ENCODE measurements at regions not wholly inside any gene's neighbourhood (a gene's known extent, or its start where the extent isn't known, plus 50 kb on each side); places are given as distances from the start of the nearest gene placed in this dataset.

DNA sequence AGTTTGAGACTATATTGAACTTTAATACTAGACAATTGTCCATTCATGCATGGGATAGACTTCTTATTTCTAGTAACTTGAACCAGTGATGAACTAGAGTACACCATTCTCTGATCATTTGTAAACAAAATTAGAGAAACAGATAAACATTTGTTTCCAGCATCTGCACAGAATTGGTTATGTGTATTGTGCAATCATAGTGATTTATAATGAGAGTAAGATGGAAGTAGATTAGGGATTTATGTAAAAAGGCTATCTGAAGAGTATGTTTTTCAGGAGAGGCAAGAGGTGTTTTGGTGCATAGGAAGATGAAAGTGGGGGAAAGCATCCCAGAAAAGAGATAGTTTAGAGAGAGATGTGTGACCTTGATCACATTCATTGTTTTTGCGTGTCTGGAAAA is 695.0 kb downstream of the SQOR start:
- no peak for DNase-seq

- no peak for DNase-seq
These were observed 696.7 kb downstream of the SQOR start for GRCh38 chr15:46331546-46331945.

- DNase-seq, result no peak
These were observed 708.5 kb downstream of the SQOR start for GRCh38 chr15:46343196-46343935.

GRCh38 chr15:46344115-46344724 is 709.4 kb downstream of the SQOR start:
- DNase-seq, result no peak

- no peak for DNase-seq
These were observed 710.1 kb downstream of the SQOR start for GRCh38 chr15:46344915-46345314.

GRCh38 chr15:46354443-46354842 is 719.6 kb downstream of the SQOR start:
- DNase-seq, result no peak

GRCh38 chr15:46365572-46365971 is 730.7 kb downstream of the SQOR start:
- DNase-seq, result no peak

DNA sequence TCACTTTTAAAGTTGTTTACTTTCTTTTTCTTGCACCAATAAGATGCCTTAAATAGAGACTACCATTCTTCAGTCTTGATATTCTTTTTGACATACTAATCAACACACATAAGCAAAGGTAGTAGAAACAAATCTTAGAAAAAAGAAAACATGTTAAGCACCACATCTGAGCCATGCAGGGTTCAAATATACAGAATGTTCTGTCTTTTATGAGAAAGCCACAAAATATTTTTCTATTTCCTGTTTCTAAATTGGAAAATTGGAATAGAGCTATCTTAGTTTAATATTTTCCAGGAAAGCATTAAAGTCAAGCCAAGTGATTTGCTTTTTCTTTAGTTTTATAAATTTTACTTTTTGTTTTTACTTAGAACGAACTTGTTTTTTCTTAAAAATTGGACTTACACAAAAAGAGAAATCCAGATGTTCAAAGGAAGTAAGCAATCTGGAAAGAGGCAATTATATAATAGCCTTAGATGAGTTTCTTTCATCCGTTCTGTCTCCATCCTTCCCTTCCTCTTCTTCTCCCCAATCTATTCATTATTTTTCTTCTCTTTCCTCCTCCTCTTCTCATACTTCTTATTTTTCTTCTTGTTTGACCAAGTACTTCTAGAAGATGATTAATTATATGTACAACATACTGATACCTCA is 731.7 kb downstream of the SQOR start:
- no peak for DNase-seq

DNA sequence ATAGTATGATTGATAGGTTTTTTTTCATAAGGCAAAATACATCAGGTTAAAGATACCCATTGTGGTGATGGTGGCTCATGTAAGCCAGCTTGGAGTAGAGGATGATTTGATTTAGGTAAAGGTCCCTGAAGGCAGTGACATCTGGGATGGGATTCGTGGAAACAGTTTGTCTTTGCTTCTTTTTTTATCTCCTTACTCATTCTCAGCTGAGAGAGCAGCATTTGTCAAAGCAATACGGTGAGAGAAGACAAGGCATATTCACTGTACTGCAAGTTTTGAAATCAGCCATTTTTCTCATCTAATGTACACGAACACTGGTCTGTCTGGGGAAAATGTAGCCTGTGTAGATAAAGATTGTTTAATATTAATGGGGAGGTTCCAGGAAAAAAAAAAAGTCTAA is 749.1 kb downstream of the SQOR start:
- DNase-seq, result no peak

DNA sequence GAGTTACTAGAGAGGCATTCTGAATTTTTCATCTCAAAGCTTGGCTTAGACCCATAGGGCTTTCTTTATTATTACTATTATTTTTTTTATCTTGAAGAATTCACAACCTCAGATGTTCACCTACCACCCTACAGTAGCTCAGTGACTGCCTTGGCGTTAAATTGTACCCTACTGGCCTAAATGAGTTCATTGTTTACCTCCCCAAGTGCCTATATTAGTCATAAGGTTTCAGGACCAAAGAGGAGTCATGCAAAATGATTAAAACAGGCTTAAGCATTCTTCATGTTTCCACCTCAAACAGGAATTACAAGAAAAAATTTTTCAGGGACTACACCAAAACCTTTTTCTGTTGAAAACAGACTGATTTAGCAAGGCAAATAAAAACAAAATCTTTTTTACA is 751.5 kb downstream of the SQOR start:
- no peak for DNase-seq

DNA sequence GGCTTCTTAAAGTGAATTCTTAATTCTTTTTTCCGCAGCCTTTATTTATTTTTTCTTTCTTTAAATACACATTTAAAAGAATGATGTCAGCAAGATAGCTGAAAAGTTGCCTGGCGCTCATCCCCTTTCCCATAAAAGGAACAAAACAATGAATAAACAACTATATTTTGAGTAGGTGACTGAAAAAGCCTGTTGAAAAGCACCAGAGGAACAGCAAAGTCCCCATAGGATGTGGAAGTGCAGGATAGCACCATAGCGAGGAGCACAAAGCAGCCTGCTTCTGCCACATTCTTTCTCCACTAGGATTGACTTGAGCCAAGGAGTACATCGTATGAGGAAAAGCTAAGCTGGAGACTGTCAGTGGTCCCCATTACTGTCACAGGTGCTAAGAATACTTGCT is 754.9 kb downstream of the SQOR start:
- no peak for DNase-seq

DNA sequence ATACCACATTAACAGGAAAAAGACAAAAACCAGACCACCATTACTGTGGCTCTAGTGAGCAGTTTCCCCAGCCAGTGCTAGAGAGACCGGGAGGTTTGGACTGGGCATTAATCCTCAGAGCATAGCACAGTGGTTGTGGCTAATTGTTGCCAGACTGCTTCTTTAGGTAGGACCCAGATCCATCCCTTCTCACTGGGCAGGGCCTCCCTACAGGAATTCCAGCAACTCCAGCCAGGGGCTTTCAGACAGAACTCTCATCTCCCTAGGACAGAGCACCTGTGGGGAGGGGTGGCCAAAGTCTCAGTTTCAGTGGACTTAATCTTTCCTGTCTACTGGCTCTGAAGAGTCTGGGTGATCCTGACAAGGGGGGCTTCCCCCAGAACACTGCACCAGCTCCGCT is 759.6 kb downstream of the SQOR start:
- no peak for DNase-seq

GRCh38 chr15:46408312-46408711 is 773.5 kb downstream of the SQOR start:
- no peak for DNase-seq

DNA sequence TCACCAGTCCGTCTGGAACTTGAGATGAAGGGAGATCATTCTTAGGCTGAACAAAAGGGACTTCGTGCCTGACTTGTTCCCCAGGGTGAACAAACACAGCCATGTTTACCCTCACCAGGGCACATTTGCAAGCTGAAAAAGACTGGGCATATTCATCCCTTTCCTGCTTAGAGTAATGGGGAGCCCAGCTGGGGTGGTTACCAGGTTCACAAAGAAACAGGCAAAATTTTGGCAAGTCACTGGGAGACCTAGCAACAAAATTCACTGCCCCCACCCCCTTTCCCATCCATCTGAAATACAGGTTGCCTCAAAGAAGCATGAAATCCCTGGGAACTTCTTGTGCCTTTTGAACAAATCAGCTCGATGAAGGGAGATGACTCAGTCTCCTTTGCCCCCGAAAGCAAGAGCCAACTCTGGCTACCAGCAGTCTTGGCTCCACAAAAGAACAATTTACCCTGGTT is 775.0 kb downstream of the SQOR start:
- no peak for DNase-seq

DNA sequence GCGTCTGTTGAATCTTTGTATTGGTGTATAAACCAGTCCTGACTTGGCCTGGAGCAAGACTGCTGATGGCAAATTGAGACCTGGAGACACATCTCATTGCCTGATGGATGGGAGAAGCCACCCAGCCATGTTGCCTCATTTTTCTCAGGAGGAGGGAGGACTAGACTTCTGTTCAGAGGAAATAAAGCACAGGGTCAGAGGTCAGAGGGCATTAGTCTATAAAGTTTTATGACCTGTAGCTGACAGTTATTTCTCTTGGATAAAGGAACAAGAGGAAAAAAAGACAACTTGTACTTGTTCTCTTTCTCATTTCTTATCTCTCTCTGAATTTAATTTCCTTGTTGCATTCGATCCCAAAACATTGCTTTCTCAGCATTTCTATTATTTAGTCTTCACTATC is 775.9 kb downstream of the SQOR start:
- DNase-seq, result no peak

- DNase-seq, result no peak
These were observed 777.1 kb downstream of the SQOR start for GRCh38 chr15:46411900-46412299.

DNA sequence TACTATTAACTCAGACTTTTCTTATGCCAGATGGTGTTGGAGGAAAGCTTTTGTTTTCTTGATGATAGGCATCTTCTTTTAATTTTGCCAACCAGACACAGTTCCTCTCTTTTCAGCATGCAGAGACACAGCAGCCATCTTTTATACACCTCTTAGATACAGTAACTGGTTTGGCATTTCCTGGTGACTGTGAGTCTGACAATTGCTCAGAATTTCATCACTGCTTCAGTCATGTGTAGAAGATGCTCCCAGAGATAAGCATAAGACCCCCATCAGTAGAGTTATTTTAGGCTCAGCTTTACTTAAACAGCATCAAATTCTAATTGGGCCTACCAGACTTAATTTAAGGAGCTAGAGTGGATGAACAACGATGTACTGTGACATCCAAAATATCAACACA is 779.0 kb downstream of the SQOR start:
- DNase-seq, result no peak

DNA sequence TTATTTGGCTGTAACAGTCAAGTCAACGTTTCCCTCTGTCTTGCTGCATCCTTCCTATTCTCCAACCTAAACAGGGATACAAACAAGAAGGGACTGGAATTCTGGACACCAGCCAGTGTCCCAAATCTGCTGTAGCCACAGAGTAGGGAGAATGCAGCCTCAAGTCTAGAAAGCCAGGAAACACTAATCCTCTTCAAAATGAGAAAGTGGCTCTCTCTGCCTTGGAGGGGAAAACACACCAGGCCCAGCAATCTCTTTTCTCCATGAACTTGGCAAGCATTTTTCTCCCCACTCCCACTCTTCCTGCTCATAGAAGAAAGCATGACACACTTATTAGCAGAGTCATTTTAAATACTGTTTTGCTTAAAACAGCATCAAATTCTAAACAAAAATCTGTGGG is 781.7 kb downstream of the SQOR start:
- no peak for DNase-seq

DNA sequence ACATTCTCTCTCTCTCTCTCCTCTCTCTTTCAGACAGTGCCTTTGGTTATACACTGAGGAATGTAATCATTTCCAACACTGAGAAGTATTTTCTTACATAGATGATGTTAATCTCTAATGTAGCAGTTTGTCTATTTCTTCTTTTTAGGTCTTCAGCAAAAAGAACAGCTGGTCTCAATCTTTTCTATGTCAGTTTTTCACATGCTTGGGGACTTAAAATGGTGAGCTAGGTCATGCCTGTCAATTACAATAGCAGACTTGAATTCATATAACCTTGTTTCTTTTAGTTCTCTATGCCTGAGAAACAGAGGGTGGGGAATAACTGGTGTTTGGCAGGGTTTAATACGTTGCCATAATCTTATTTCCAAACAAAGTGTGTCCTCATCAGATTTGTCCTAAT is 786.2 kb downstream of the SQOR start:
- no peak for DNase-seq

DNA sequence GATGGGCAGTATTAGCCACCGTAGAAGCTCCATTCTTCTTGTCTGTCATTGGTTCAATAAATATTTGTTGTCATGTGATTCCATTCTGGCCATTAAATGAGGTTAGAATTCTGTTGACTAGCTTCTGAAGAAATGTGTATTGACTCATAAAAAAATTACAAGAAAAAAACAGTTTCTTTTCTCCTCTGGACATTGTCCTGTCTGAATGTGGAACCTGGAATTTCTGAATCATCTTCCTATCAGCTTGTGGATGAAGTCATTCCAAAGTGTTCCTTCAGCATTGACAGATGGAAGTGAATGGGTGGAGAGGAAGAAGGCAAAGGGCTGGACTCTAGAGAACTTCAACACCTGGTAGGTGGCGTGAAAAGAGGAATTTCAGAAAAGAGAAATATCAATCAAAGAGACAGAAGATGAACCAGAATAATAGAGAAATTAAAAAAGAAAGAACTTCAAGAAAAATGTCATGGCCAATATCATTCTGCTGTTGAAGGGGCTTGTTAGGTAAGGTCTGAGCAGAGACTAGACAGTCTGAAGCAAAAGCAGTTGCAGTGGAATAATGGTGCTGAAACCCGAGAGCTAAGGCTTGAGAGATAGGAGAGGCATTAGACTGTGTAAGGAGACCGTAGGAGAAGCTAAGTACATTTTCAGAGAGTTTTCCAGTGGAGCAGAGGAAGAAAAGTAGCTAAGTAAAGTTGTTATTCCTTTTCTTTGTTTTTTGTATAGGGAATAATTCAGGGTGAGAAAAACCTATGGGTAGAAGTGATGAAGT is 806.6 kb downstream of the SQOR start:
- no peak for DNase-seq

- DNase-seq, result no peak
These were observed 807.4 kb downstream of the SQOR start for GRCh38 chr15:46442184-46442583.

GRCh38 chr15:46442901-46443590 is 808.2 kb downstream of the SQOR start:
- DNase-seq, result no peak
